Fibroblast of upper back skin (primary cell): ENCODE measurements at regions not wholly inside any gene's neighbourhood (a gene's known extent, or its start where the extent isn't known, plus 50 kb on each side); places are given as distances from the start of the nearest gene placed in this dataset.
"Not testable (repeated sequence)": the region's sequence is repeated elsewhere in the genome, so short reads cannot be mapped to it uniquely, and the experiment has no call there.

Experiments
- DNase-seq: peaks from one replicate; pipeline ENCODE4 v3.0.0-alpha.2; 2013

DNA sequence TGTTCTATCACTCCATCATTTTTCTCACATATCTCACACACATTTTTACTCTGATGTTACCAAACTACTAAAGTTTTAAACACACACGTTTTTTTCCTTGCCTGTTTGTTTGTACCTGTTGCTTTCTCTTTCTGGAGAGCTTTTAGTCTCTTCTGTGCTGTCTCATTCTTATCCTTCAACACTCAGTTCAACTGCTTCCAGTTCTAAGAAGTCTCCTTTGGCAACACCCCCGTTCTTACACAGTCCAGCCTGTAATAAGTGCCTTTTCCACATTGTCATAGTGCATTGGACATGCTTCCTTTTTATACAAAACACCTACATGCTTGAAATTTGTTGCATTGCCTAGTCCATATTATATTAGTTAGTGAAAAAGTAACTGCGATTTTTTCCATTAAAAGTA, 360.2 kb upstream of the BRINP3 start:
- DNase-seq = no peak

DNA sequence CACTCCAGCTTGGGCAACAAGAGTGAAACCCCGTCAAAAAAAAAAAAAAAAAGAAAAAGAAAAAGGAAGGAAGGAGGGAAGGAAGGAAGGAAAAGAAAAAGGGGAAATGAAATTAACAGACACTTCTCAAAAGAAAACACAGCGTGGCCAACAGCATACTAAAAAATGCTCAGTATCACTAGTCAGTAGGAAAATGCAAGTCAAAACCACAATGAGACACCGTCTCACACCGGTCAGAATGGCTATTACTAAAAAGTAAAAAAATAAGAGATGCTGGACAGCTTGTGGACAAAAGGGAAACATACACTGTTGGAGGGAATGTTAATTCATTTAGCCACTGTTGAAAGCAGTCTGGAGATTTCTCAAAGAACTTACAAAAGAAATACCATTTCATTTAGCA, 369.5 kb upstream of the BRINP3 start:
- DNase-seq = no peak

DNA sequence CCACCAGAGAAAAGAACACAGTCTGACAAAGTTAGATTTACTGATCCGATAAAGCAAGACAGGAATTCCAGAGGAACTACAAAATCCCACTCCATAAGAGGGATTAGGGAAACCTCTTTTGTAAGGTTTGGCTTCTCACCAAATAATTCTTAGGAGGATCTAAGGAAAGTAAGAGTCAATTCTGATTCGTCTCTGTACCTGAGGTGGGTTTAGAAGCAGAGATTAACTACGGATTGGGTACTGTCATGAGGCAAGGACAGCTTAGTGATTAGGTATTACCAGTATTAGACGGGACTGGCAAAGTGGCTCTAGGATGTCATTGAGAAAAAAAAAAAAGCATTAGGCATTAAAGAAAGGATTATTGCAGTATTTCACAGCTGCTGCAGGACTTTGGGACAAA, 371.7 kb upstream of the BRINP3 start:
- DNase-seq = no peak

DNA sequence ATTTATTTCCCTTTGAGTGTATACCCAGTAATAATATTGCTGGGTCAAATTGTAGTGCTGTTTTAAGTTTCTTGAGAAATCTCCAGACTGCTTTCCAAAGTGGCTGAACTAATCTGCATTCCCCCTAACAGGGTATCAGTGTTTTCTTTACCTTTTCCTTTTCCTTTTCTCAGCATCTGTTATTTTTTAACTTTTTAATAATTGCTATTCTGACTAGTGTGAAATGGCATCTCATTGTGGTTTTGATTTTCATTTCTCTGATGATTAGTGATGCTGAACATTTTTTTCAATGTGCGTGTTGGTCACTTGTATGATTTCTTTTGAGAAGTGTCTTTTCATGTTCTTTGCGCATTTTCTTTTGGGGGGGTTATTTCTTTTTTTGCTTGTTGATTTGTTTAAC, 374.9 kb upstream of the BRINP3 start:
- DNase-seq = no peak

DNA sequence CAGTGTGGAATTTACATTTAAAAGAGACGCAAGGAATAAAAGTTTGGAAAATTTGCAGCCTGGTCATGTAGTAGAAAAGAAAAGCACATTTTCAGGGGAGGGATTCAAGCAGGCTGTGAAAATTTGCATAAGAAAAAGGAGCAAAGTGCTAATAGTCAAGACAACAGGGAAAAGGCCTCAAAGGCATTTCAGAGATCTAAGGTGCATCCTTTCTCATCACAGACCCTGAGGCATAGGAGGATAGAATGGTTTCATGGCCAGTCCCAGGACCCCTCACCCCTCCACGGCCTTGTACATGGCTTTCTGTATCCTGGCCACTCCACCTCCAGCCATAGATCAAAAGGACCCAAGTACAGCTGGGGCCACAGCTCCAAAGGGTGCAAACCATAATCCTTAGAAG, 380.5 kb upstream of the BRINP3 start:
- no peak for DNase-seq

DNA sequence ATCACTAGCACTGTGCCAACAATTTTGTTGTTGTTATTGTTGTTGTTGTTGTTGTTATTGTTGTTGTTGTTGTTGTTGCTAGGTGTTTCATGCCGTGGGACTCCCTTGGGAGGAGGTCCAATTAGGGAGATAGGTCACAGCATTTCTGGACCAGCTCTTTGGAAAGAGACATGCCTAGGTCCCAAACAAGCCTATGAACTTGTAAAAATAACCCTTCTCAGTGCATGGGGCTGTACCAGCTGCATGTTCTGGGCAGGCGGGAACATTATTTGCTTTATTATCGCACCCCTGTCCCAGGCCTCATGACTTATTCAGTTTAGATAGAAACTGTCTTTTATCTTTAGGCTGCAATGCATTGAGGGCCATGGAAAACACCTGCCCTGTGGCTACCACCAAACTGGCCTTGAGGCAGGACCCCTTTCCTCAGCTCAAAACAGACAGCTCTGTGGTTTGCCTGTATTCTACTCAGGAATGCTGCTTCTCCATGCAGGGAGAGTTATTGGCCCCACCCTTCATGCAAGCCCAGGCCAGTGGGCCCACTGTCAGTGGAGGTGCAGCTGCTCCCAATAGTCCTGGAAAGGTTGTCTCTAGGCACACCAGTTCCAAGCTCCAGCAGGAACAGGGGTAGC, 386.5 kb upstream of the BRINP3 start:
- no peak for DNase-seq

DNA sequence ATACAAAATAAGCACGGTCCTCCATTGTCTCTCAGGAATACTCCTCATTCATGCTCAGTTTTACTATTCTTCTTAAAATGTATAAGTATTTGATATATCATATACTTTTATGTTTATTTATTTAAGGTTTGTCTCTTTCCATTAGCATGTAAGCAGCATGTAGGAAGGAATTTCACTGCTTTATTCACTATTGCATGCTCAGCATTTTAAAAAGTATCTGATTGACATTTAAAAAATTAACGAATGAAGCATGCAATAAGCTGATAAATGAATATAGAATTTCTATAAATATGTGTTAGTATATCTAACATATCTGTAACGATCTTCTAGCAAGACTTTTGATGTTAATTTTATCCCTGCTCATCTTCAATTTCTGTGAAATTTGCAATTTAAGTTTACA, 402.7 kb upstream of the BRINP3 start:
- no peak for DNase-seq

DNA sequence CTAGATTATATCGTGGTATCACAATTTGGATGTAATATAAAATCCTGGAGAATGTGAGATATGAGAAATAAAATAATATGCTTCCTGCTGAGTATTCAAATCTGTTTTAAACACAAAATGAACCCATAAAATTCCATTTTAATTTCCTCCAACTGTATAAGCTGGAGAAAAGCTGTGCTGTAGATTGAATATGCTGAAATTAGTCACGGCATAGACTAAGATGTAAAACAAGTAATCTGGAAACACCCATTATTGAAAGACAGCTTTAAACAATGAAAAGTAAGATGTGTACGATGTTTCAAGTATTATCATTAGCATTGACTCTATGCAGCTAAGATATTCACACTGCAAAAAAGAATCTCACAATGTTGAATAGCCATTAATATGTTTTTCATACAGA, 403.4 kb upstream of the BRINP3 start:
- no peak for DNase-seq

DNA sequence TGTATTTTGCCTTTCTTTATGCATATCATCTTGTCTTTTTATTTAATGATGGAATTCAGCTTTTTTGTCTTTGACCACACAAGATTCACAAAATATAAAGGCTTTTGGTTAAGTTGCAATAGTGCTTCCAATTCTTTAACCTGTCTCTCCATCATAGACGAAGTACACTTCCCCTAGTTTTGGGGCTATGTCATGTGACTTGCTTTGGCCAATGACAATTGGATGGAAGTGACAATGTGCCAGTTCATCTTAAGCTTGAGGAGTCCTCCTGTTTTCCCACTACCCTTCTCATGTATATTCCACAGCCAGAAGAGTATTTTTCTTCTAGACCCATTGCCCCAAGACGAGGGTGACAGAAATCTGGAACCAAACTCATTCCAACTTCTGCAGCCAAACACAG, 419.6 kb upstream of the BRINP3 start:
- DNase-seq = no peak

DNA sequence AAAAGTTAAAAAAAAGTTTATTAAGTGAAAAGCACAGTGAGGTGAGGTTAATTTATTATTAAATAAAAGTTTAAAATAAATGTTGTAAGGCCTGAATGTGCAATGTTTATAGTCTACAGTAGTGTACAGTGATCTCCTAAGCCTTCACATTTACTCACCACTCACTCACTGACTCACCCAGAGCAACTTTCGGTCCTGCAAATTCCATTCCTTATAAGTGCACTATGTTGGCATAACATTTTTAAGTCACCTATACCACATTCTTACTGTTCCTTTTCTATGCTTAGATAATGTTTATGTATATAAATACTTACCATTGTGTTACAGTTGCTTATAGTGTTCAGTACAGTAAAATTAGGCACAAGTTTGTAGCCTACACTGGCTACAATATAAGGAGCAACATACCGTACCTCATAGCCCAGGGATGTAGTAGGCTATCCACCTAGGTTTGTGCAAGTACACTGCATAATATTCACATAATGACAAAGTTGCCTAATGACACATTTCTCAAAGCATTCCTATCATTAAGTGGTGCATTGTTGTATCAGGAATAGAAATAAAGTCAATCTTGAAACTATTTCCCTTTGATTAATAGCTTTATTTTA, 426.5 kb upstream of the BRINP3 start:
- peak; percentile 88 for DNase-seq

DNA sequence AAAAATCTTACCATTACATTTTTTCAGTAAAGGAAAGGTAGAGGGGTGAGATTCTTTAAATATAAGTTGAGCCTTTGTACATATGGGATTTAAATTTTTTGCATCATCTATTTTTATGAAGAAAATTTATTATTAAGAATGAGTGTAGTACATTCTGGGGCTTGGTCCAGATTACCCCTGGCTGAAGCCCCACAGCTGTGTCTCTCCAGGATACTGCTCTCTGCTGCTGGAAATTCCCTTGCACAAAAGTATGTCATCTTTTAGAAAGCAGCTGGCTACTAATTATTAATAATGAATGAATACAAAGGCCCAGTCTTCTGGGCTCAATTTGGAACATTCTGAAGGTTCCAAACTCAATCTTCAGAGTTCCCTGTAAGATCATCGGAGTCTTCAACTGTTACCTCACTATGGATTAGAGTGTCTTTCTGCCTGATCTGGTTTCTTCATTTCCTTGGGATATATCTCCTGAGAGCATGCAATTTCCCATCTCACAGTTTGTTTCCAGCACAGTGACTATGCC, 428.6 kb upstream of the BRINP3 start:
- DNase-seq = peak; percentile 42

DNA sequence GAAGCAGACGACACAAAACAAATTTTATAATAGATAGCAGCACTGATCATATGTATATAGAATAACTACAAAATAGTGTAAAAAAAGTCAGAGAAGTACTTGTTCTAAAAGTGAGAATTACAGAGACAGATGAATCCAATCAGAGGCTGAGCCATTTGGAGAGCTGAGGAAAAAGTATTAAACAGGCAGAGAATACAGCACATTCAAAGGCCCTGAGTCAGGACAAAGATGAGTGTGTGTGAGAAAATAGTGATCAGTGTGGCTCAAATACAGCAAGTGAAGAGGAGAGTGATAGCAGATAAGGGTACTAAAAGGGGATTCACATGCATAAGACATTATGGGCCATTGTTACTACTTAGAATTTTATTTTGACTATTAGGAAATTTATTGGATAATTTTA, 430.6 kb upstream of the BRINP3 start:
- peak; percentile 41 for DNase-seq

DNA sequence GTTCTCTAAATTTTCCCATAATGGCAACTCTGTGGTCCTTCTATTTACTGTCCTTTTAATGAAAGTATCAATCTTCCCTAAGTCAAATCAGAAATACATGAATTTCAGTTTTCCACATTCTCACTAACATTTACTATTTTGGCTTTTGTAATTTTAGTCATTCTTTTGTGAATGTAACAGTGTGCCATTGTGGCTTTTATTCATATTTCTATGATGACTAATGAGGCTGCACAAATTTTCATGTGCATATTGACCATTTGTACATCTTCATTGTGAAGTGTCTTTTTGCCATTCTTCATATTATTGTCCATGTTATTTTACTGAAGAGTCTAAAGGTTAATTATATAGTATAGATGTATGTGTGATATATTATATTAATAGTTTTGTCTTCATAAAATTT, 431.0 kb upstream of the BRINP3 start:
- DNase-seq = peak; percentile 66

DNA sequence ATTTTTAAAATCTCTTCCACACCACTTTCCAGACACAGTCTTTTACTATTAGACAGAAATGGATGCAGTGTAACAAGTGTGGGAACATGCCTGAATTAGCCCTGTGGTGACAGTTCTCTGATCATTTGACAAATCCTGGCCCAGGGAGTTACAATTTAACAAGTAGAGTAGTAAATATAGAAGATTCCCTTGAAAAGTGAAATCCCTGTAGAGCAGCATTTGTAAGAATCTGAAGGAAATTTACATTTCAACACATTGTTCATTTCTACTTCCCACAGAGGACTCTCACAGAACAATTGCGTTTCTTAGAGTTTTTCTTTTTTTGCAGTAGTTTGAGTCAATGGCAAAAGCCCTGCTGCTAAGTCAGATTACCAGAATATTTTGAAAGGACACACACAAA, 458.3 kb upstream of the BRINP3 start:
- no peak for DNase-seq

DNA sequence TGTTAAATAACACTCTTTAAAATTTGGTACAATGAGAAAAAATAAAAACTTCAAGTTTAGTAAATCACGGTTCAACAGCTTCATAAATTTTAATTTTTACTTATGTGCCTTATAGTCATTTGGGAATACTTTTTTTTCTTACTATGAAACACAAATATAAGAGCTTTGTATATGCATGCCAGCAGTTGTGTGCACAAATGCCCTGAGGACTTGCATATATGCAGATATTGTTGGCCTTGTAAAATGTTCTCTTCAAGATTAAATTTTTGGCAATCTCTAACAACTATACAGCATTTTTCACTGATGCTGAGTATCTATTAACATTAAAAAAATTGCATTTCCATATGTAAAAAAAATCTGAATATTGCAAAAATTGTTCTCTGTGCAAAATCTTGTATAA, 458.7 kb upstream of the BRINP3 start:
- no peak for DNase-seq

DNA sequence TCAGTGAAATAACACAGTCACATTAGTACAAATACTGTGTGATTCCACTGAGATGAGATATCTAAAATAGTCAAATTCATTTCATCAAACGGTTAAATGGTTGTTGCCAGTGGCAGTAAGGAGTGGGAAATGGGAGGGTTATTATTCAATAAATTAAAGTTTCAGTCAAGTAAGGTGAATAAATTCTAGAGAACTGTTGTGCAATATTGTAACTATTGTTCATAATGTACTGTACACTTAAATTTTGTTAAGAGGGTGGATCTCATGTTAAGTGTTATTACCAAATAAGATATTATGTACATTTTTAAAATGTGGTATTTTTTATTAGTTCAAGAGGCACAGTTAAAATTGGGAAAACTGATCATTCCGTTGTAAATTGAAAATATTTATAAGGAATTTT, 463.3 kb upstream of the BRINP3 start:
- DNase-seq = no peak

DNA sequence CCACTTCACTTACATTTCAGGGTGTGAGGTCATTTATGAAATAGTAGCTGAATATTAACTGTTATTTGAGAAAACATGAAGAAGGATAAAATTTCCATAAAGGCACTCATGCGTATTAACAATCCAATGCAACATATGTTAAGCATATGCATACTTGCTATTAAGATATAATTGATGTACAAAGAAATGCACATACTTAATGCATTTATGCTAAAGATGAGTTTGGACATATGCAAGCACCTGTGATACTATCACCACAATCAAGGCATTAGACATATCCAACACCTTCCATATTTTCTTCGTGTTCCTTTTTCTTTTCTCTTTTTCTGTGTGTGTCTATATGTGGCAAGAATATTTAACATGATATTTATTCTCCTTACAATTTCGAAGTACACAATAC, 464.8 kb upstream of the BRINP3 start:
- DNase-seq = no peak

DNA sequence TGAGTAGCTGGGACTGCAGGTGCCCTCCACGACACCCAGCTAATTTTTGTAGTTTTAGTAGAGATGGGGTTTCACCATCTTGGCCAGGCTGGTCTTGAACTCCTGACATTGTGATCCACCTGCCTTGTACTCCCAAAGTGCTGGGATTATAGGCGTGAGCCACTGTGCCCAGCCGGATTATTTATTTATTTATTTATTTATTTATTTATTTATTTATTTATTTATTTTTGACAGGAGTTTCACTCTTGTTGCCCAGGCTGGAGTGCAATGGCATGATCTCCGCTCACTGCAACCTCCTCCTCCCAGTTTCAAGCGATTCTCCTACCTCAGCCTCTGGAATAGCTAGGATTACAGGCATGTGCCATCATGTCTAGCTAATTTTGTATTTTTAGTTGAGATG, 466.1 kb upstream of the BRINP3 start:
- not testable (repeated sequence) for DNase-seq

DNA sequence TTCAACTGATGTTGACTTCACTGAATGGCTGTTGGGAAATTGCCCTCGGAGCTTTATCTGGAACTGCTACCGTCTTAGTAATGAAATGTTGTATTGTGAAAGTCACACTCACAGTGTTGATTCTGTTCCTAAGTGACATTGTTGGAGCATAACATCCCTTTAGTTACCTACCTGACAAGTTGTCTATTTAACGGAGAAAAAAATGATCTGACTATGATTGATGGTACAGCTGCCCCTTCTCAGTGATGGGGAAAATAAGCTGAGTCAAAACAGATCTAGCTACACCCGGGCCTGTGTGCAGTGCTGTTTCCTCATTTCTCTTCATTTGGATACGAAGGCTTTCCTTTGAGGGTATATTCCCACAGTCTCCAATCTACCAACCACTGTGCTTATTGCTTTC, 472.3 kb upstream of the BRINP3 start:
- no peak for DNase-seq

DNA sequence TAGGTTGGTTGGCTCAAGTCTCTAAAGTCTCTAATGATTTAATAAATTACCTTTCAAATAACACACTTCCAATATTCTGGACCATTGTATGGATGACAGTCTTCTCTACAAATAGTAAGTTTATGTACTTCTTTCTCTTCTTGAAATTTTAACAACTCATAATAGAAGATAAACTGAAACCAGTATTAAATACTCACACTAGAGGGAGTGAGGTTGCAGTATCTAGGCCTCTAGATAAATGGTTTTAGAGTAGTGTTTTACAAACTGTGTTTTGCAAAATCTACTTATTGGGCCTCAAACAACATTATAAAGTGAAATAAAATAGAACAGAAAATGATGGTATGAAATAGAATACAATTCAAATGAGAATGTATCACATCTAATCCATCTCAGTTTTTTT, 479.9 kb upstream of the BRINP3 start:
- DNase-seq = peak; percentile 0

DNA sequence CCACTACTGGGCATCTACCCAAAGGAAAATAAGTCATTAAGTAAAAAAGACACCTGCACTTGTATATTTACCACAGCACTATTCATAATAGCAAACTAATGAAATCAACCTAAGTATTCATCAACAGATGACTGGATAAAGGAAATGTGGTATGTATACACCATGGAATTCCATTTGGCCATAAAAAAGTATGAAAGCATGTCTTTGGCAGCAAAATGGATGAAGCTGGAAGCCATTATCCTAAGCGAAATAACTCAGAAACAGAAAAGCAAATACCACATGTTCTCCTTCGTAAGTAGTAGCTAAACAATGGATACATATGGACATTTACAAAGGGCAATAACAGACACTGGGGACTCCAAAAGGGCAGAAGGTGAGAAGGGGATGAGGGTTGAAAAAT, 485.7 kb upstream of the BRINP3 start:
- peak; percentile 17 for DNase-seq

DNA sequence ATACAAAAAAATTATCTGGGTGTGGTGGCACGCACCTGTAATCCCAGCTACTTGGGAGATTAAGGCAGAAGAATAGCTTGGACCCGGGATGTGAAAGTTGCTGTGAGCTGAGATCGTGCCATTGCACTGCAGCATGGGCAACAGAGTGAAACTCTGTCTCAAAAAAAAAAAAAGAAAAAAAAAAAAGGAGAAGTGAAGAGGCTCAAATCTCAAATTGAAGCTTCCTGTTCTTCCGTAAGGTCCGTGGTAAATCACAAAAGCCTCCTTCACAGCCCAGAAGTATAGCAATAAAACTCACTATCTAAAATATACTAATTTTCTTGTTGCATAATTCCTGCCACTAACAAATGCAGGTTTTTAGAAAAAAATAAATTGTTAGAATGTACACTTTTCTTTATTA, 498.2 kb upstream of the BRINP3 start:
- DNase-seq = no peak

DNA sequence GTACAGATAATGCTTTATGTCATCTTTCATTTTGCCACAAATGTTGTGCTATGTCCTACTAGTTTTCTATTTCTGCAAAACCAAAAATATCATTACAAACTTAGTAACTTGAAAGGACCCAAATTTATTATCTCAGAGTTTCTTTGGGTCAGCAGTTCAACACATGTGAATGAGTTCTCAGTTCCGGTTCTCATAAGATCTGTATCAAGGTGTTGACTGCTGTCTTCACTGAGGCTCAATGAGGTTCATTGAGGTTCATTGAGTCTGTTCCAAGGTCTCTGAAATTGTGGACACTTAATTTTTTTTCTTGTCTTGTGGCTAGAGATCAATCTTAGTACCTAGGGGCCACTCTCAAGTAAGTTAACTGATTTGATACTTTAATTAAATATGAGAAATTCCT, 525.1 kb upstream of the BRINP3 start:
- DNase-seq = no peak

DNA sequence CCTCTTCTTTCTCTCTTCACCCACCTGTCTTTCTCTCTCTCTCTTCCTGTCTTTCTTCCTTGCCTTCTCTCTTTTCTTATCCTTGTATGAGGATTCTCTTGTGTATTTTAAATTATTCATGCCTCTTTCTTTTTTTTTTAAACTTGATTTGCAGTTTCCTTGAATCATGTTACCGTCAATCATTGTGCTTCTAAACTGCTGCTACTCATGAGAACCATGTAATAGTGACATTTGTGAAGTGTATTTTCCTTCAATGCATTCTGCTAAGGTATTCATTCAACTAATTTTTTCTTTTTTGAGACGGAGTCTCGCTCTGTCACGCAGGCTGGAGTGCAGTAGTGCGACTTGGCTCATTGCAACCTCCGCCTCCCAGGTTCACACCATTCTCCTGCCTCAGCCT, 539.1 kb upstream of the BRINP3 start:
- DNase-seq = no peak

DNA sequence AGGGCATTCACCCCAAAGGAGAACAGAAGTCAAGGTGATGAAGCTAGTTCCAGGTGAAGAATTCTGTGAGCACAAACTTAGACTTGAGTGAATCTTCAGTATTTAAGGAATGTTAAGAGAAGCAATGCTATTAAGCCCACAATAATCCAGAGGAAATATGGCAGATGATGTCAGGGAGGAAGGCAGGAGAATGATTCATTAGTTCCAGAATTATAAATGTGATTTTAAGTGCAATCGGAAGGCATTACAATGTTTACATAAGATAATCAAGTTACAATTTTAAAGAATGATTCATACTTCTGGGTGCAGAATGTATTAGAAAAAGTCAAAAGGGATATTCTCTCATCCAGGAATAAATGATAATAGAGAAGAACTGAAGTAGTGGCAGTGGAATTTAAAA, 545.2 kb upstream of the BRINP3 start:
- peak; percentile 57 for DNase-seq
